MCF 10A (cell line): ENCODE measurements at regions not wholly inside any gene's neighbourhood (a gene's known extent, or its start where the extent isn't known, plus 50 kb on each side); places are given as distances from the start of the nearest gene placed in this dataset.

Experiments used
- BruUV-seq: library from RNA; stranded (reverse); fragments of 400-500 nt; replicated peaks from 2 replicates; lab custom pipeline; 2021; lab: Mats Ljungman, UMichigan
- CTCF ChIA-PET: fragments of 300-600 bp; sonication (Branson Sonifier 250); formaldehyde crosslinking; extraction: SDS; loops from one replicate; lab custom pipeline; 2021; ENCODE audit warnings: antibody characterized with exemption, inconsistent platforms; lab: Yijun Ruan, JAX
- POLR2A ChIA-PET: fragments of 300-600, 350-650 bp; sonication (Branson Sonifier 250); formaldehyde crosslinking; extraction: SDS; loops from one replicate; lab custom pipeline; 2020; ENCODE audit warnings: antibody characterized with exemption, inconsistent platforms; lab: Yijun Ruan, JAX
- DNase-seq: peaks from one replicate; pipeline ENCODE4 v3.0.0-alpha.2; 2018; ENCODE audit not compliant: unreplicated experiment
- H3K27ac Mint-ChIP-seq: one replicate; pipeline ENCODE4 v1.8.0; 2022; ENCODE audit warnings: mild to moderate bottlenecking, low read depth, mixed read lengths; ENCODE audit not compliant: unreplicated experiment
- H3K27me3 Mint-ChIP-seq: one replicate; pipeline ENCODE4 v1.8.0; 2022; ENCODE audit warnings: mixed read lengths; ENCODE audit not compliant: insufficient read depth, unreplicated experiment
- H3K36me3 Mint-ChIP-seq: one replicate; pipeline ENCODE4 v1.8.0; 2022; ENCODE audit warnings: mild to moderate bottlenecking, moderate library complexity, mixed read lengths; ENCODE audit not compliant: insufficient read depth, unreplicated experiment
- H3K4me1 Mint-ChIP-seq: one replicate; pipeline ENCODE4 v1.8.0; 2022; ENCODE audit warnings: mixed read lengths; ENCODE audit not compliant: insufficient read depth, unreplicated experiment
- H3K4me3 Mint-ChIP-seq: one replicate; pipeline ENCODE4 v1.8.0; 2022; ENCODE audit warnings: mild to moderate bottlenecking, moderate library complexity, mixed read lengths; ENCODE audit not compliant: unreplicated experiment
- H3K9me3 Mint-ChIP-seq: one replicate; pipeline ENCODE4 v1.8.0; 2022; ENCODE audit warnings: mixed read lengths; ENCODE audit not compliant: unreplicated experiment
- CTCF ChIP-seq: fragments of 200-600 bp; IDR thresholded peaks from one replicate; pipeline ENCODE4 v1.8.0; 2022; ENCODE audit warnings: antibody characterized with exemption, mild to moderate bottlenecking; ENCODE audit not compliant: unreplicated experiment
- intact Hi-C: fragments of 100-400 bp; cut with micrococcal nuclease; formaldehyde crosslinking; loops from 2 replicates; pipeline ENCODE4 v1.14.1; 2022

- Mint-ChIP-seq H3K36me3 (no peaks in the 10 kb centered on the region), H3K4me3 (no peak overlapping the region), H3K27me3 (no peaks in the 10 kb centered on the region), H3K4me1 (peaks cover 9% of the 10 kb centered on the region), H3K27ac (no peak overlapping the region), H3K9me3 (no peaks in the 10 kb centered on the region)
- POLR2A ChIA-PET, result interaction anchor here (1.6 kb wide), 1 partner anchor 9 kb away, joined by 3 read pairs; no protein-coding TSS in a partner anchor
- intact Hi-C loops, result no loop called here
- DNase-seq, result no peak
- CTCF ChIA-PET, result no interaction called here
- no peak for TF ChIP-seq CTCF
- no TSS peak for BruUV-seq
These were observed 122.4 kb downstream of the CDC7 start for GRCh38 chr1:91623020-91623419.

- no peak overlapping the region for H3K27ac Mint-ChIP-seq
- BruUV-seq, result no TSS peak
- H3K27me3 Mint-ChIP-seq, result no peaks in the 10 kb centered on the region
- H3K4me3 Mint-ChIP-seq, result no peak overlapping the region
- no peak for TF ChIP-seq CTCF
- H3K4me1 Mint-ChIP-seq, result peaks cover 9% of the 10 kb centered on the region
- POLR2A ChIA-PET, result interaction anchor here (1.6 kb wide), 1 partner anchor 11 kb away, joined by 3 read pairs; no protein-coding TSS in a partner anchor
- H3K36me3 Mint-ChIP-seq, result no peaks in the 10 kb centered on the region
- DNase-seq, result no peak
- intact Hi-C loops, result no loop called here
- H3K9me3 Mint-ChIP-seq, result no peaks in the 10 kb centered on the region
- CTCF ChIA-PET, result interaction anchor here (0.5 to 0.7 kb wide), 2 partner anchors 275 to 692 kb away, joined by 3 to 4 read pairs; no protein-coding TSS in a partner anchor
These were observed 123.7 kb downstream of the CDC7 start for GRCh38 chr1:91624331-91624730.
